DMS 273 (cell line): ENCODE measurements at regions not wholly inside any gene's neighbourhood (a gene's known extent, or its start where the extent isn't known, plus 50 kb on each side); places are given as distances from the start of the nearest gene placed in this dataset.
A peak's percentile ranks its signal among the peaks of the same experiment; 100 is the strongest.
"Not testable (repeated sequence)": the region's sequence is repeated elsewhere in the genome, so short reads cannot be mapped to it uniquely, and the experiment has no call there.

Experiments used
- DNase-seq: peaks from one replicate; lab custom pipeline; 2025; ENCODE audit not compliant: unreplicated experiment; lab: John Stamatoyannopoulos, UW

- DNase-seq: no peak
These were observed 223.5 kb upstream of the FAM241A start for GRCh38 chr4:111921714-111922113.

- no peak for DNase-seq
These were observed 221.5 kb upstream of the FAM241A start for GRCh38 chr4:111923786-111924185.

- no peak for DNase-seq
These were observed 220.6 kb upstream of the FAM241A start for GRCh38 chr4:111924696-111925095.

- DNase-seq: no peak
These were observed 214.6 kb upstream of the FAM241A start for GRCh38 chr4:111930659-111931058.

GRCh38 chr4:111933703-111934102 is 211.6 kb upstream of the FAM241A start:
- DNase-seq: no peak

GRCh38 chr4:111934314-111934713 is 210.9 kb upstream of the FAM241A start:
- DNase-seq: no peak

- DNase-seq: peak; percentile 40
These were observed 207.9 kb upstream of the FAM241A start for GRCh38 chr4:111937368-111937767.

GRCh38 chr4:111941957-111942356 is 203.3 kb upstream of the FAM241A start:
- no peak for DNase-seq

- DNase-seq: peak; percentile 70
These were observed 201.5 kb upstream of the FAM241A start for GRCh38 chr4:111943796-111944203.

GRCh38 chr4:111945014-111945413 is 200.2 kb upstream of the FAM241A start:
- DNase-seq: no peak

- no peak for DNase-seq
These were observed 198.5 kb upstream of the FAM241A start for GRCh38 chr4:111946800-111947199.

- no peak for DNase-seq
These were observed 192.6 kb upstream of the FAM241A start for GRCh38 chr4:111952688-111953087.

GRCh38 chr4:111954550-111954949 is 190.7 kb upstream of the FAM241A start:
- no peak for DNase-seq

- no peak for DNase-seq
These were observed 190.3 kb upstream of the FAM241A start for GRCh38 chr4:111955001-111955400.

GRCh38 chr4:111957116-111957515 is 188.1 kb upstream of the FAM241A start:
- DNase-seq: no peak

GRCh38 chr4:111957997-111958396 is 187.3 kb upstream of the FAM241A start:
- DNase-seq: no peak

GRCh38 chr4:111959222-111959621 is 186.0 kb upstream of the FAM241A start:
- DNase-seq: no peak

GRCh38 chr4:111960241-111960667 is 185.0 kb upstream of the FAM241A start:
- DNase-seq: no peak

GRCh38 chr4:111961026-111961425 is 184.2 kb upstream of the FAM241A start:
- DNase-seq: not testable (repeated sequence)

- DNase-seq: no peak
These were observed 183.4 kb upstream of the FAM241A start for GRCh38 chr4:111961809-111962208.

GRCh38 chr4:111963158-111963700 is 182.0 kb upstream of the FAM241A start:
- DNase-seq: no peak

GRCh38 chr4:111977419-111977965 is 167.8 kb upstream of the FAM241A start:
- DNase-seq: no peak

GRCh38 chr4:111979921-111980320 is 165.3 kb upstream of the FAM241A start:
- no peak for DNase-seq
